EH (cell line): ENCODE measurements at regions not wholly inside any gene's neighbourhood (a gene's known extent, or its start where the extent isn't known, plus 50 kb on each side); places are given as distances from the start of the nearest gene placed in this dataset.

Source experiments
- DNase-seq: peaks from one replicate; pipeline ENCODE4 v3.0.0-alpha.2; 2015; ENCODE audit warnings: low read depth

GRCh38 chr4:38189445-38189844, 229.2 kb downstream of the PTTG2 start:
- DNase-seq, result peak; percentile 96

DNA sequence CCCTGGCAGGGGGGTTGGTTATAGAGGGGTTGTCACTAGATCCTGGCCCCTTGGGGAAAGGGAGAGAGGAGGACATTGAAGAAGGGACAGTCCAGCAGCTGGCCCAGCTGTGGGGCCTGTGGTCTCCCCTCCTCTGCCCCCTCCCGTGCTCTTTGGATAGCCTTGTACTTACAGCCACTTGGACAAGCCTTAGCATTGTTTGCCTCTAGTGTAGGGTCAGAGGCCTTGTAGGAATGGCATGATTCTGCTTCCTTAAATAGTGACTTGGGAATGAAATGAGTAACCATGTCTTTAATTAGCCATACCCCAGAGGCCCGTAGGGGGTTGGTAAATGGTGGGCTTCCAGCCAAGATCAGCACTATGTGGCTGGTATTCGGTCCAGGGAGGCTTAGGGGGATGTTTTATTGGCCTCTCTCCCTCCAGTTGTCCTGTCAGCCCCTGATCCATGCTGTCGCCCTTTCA, 230.6 kb downstream of the PTTG2 start:
- DNase-seq, result peak; percentile 96

- DNase-seq, result no peak
Observed at GRCh38 chr4:38192516-38192915, 232.3 kb downstream of the PTTG2 start.

DNA sequence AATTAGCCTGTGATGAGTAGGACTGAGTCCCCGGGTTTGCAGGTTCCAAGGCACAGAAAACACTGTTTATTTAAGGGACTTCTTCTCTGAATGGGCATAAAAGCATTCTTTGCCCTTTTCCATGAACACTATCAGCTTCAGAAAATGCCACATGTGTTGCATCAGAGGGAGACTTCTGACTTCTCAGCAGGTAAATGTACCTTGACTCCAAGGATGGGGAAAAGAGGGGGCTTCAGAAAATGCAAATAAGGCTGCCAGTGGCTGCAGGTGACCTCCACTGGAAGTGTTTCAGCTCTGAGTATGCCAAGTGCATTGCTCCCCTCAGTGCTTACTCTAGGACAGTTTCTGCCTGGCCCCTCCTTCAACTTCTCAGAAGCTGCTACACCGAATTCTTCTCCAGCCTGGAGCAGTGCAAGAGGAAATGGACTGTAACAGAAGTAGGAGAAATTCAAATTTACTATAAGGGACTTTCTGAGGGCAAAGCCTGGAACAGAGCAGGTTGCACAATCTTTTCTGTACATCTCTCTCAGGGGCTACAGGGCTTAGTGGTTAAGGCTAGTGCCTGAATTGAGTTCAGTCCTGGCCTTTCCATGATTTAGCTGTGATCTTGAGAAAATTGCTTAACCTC, 233.2 kb downstream of the PTTG2 start:
- DNase-seq, result no peak

DNA sequence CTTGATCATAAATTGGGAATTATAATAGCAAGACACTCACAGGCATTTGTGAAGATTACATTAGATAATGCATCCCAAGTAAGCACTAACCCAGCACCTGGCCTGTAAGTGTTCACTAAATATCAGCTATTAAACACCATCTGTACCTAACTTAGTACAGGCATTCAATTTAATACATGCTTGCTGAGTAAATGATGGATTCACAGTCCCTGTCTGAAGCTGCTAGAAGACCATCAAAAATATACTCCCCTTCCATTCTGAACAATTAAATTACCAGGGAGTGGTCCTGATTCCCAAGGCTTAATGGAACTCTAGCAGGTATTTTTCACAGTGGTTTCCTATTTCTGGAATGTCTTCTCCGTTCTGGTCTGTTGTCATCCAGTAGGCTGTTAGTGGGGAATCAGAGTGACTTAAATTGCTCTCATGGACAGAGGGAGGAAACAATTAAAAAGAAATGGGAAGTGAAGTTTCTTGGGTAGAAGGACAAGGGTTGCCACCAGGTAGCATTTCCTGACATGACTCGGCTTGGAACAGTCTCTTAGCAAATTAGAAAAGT, 233.9 kb downstream of the PTTG2 start:
- no peak for DNase-seq

DNA sequence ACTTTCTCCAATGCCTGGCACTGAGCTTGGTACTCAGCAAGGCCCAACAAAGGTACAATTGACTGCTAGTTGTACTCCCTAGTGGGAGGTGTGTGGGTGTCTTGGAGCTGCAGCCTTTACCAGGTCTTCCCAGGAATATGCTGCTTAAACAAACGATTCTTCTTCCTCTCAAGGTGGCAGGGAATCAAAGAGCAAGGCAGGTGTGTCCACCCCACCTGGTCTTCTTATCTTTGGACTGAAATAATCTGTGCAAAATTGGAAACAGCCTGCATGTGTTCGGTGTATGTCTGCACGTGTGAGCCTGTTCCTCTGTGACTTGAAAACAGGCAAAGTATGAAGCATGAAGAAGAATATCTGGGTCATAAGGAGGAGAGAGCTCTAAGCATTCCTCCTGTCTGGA, 235.3 kb downstream of the PTTG2 start:
- no peak for DNase-seq

DNA sequence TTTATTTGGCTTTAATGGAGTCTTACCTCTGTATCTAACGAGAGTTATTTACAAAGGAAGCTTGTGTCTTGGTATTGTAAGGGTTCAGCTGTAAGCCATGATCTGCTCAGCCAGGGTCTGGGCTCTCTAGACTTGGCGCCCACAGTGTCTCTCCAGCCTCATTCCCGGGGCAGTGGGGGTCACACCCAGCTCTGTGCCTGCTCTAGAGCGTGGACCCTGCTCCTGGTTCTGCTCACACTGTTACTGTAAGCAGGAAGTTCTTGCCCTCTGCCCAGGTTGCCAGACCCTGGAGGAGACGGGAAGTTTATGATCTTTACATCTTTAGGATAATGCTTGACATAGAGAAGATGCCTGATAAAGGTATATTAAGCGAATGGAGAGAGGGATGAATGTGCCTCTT, 235.7 kb downstream of the PTTG2 start:
- no peak for DNase-seq

DNA sequence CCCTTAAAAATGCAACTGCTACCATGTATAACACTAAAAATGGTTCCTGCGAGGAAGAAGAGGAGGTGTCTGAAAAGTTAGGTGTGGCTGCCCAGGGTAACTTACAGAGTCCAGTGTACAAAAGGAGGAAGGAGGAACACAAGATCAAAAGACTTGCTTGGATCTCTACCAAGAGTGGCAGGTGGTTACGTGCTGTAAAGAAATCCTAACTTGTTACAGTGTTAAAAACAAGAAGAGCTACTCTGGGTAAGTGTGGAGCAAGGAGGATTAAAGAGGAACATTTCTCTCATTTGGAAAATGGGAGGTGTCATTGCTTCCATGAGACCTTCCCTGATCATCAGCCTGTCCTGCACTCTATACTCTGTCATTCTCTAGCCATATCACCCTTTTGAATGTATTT, 242.0 kb downstream of the PTTG2 start:
- no peak for DNase-seq

- no peak for DNase-seq
Observed at GRCh38 chr4:38203609-38204008, 243.4 kb downstream of the PTTG2 start.

DNA sequence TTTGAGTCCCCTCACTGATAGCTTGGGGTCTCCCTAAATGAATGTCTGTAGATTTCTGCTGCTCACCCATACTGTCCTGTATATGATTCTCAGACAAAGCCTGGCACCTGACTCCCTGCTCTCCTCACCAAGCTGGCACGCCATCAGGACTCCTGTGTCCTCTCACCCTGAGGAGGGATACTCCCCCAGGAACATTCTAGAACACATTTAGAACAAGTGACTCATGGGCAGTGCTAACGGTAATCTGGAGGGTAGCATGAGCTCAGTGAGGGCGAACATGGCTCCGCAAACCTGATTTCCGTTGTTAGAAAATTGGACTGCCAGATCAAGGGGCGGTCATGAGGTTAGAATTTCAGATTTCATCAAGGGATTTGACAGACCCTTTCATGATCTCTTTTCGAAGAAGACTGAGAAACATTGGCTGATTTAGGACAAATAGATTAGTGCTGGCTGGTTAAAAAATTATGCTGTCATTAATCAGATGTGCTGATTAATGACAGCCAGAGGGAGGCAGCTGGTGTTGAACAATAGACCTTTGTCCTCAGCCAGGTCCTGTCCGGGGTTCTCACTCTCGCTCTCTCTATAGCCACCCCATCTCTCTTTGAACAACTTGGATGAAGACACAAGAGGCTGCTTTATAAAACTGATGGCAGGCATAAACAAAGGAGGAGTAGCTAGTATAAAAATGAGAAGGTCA, 244.3 kb downstream of the PTTG2 start:
- no peak for DNase-seq

DNA sequence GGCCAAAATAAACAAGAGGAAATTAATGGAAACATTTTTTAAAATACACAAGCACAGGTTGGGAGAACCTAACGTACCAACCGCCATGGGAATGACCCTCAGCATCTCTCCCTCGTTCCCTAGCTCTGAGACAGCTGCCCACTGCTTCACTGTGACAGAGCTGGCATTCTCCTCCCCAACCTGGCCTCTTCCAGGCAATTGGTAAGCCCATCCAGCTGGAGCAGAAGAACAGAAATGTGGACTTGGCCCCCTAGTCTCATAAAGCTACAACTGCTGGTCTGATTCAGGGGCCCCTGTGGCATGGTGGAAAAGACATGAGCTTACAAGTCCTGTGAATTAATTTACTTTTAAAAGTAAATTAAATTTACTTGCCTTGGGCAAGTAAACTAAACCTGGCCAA, 245.1 kb downstream of the PTTG2 start:
- no peak for DNase-seq

DNA sequence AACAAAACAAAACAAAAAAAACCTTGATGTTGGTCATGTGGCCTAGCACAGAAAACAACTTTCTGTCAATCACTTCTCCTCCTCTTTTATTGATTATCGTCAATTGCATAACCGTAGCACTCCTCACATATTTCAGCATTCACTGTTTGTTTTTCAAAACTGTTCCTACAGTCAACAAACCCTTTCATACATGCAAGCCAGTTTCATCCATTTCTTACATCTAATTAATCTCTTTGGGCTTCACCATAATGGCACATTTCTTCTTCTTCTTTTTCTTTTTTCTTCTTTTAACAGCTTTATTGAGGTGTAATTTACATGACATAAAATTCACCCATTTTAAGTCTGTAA, 246.9 kb downstream of the PTTG2 start:
- DNase-seq, result no peak

GRCh38 chr4:38209654-38210053, 249.5 kb downstream of the PTTG2 start:
- DNase-seq, result no peak

DNA sequence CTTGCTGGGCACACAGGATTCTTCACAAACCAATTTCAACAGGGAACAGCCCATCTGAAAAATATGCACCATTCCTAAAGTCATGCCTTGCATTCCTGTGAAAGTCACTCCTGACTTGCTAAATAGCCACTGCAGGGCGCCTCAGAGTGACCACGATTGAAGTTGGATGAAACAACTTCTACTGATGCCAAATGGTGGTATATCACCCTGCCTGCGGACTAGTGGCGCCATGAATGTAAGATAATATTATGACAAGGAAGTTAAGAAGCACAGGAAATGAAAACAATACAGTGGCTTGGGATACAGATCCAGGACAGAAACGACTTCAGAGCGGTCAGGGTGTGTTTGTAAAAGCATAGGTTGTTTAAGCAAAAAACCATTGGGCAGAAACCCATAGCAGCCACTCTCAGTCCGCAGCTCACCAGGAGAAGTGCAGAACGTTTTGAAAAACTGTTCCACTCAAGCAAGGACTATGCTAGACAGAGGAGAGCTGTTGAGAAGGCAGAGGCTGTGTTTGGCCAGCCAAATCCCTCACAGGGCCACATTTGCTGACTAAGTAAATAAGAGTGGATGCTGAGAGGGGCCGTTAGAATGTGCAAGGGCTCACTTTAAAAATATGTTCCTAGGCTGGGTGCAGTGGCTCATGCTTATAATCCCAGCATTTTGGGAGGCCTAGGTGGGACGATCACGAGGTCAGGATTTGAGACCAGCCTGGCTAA, 250.4 kb downstream of the PTTG2 start:
- DNase-seq, result peak; percentile 67

- no peak for DNase-seq
Observed at GRCh38 chr4:38211885-38212284, 251.7 kb downstream of the PTTG2 start.

GRCh38 chr4:38213083-38213805, 253.0 kb downstream of the PTTG2 start:
- DNase-seq, result no peak

GRCh38 chr4:38222892-38223291, 262.7 kb downstream of the PTTG2 start:
- DNase-seq, result no peak

DNA sequence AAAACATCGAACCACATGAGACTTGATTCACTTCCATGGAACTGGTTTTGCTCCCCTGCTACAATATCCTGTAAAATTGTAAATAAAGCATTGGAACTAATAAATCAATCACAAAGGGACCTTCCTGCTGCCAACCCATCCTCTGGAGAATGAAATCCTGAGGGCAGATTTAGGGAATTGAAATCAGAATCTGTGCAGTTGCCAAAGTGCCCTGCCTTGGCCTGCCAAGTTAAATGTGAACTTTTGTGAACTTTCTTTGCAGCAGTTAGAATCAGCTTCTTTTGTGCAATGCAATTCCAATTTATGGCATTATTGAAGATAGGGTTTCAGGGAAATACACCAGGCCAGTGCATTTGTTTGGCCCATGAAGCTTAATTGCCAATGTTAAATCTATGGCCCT, 263.1 kb downstream of the PTTG2 start:
- DNase-seq, result no peak

DNA sequence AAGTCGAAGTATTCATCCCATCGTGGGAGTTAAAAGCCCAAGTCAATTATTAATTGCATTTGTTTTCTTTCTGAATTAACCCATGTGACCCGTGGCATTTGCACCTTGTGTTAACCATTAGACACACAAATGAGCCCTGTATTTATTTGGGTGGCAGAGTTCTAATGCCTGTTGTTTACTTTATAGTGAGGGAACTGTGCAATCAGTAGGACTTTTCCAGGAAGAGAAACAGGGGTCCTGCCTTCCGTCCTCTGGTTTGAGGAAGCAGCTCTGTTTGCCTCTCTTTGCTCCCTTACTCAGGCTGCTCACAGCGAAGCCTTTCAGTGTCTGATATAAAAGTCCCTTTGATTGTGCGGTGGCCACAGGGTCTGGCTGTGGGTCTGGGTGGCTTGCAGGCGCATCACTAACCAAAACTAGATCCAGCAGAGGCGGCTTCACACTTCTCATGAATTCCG, 263.6 kb downstream of the PTTG2 start:
- DNase-seq, result no peak

- no peak for DNase-seq
Observed at GRCh38 chr4:38224850-38225249, 264.7 kb downstream of the PTTG2 start.

- DNase-seq, result no peak
Observed at GRCh38 chr4:38226170-38226569, 266.0 kb downstream of the PTTG2 start.

GRCh38 chr4:38230121-38230801, 270.1 kb downstream of the PTTG2 start:
- DNase-seq, result no peak
